ENCODE measurements at regions not wholly inside any gene's neighbourhood (a gene's known extent, or its start where the extent isn't known, plus 50 kb on each side); places are given as distances from the start of the nearest gene placed in this dataset.
"Not testable (repeated sequence)": the region's sequence is repeated elsewhere in the genome, so short reads cannot be mapped to it uniquely, and the experiment has no call there.

DNA sequence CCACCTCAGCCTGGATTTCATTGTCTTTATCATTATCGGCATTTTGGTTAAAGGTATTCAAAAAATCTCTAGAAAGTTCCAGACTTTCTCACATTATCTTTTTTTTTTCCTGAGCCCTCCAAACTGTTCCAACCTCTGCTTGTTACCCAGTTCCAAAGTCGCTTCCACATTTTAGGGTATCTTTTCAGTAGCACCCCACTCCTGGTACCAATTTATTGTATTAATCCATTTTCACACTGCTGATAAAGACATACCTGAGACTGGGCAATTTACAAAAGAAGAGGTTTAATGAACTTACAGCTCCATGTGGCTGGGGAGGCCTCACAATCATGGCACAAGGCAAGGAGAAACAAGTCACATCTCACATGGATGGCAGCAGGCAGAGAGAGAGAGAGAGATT is 145.5 kb upstream of the SSTR1 start:
- DNase-seq (ENCODE audit: low read depth) = not testable (repeated sequence)

DNA sequence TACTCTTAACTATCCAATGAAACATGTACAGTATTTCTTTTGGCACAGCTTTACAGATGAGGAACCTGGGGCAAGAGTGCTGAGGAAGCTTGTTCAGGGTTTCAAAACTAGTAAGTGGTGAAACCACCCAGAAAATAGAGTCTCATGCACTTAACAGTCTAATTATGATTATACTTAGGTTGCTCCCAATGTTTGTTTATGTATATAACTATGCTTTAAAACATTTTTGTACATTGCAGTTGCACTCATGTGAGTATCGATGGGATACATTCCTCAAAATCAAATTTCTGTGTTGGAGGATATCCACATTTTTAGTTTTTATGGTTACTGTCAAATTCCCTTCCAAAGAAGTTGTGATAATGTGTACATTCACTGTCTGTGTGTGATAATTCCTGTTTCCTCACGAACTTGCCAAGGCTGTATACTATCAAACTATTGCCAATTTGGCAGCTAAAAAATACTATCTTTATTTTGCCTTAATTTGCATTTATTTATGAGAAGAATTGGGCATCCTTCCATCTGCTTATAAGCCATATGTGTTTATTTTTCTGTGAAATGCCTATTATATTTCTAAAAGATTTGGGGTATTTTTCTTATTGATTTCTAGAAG is 143.9 kb upstream of the SSTR1 start:
- DNase-seq (ENCODE audit: low read depth) = no peak

DNA sequence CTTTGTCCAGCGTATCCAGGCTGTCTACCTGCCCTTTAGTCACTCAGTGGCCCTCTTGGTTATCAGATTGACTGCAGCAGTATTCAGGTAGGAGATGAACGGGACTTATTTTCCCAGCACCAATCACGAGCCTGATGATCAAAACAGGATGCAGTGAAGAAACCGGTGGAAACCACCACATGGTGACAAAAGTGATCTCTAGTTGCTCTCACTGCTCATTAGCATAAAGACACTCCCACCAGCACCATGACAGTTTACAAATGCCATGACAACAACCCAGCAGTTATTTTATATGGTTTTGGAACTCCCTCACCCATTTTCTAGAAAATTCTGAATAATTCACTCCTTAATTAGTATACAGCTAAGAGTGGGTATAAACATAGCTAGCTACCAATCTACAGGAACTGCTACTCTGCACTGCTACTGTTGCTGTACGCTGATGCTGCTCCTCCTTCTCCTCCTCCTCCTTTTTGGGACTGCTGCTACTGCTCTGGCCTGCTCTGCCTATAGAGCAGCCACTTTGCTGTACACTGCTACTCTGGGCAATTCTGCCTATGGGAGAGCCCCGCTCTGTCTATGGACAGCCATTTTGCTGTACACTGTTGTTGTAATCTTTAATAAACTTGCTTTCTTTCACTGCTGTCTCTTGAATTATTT is 142.5 kb upstream of the SSTR1 start:
- DNase-seq (ENCODE audit: low read depth) = no peak

DNA sequence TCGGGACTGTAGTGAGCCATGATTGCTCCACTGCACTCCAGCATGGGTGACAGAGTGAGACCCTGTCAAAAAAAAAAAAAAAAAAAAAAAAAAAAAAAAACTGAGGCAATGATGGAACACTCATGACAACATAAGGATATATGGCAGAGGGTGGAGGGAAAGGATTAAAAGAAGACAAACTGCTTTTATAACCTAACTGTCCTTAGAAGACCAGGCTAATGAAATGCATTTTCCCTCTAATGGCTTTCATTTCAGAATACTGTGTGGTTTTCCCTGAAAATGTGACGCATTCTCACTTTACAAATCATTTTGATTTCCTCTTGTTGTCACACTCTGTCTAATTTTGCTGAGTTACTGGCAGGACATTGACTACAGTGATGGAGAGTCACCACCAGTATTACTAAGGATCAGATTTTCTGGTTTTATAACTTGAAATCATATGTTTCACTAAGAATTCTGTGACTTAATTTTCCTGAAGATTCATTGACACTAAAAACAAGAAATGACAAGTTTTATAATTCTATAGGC is 137.6 kb upstream of the SSTR1 start:
- DNase-seq (ENCODE audit: low read depth) = no peak

DNA sequence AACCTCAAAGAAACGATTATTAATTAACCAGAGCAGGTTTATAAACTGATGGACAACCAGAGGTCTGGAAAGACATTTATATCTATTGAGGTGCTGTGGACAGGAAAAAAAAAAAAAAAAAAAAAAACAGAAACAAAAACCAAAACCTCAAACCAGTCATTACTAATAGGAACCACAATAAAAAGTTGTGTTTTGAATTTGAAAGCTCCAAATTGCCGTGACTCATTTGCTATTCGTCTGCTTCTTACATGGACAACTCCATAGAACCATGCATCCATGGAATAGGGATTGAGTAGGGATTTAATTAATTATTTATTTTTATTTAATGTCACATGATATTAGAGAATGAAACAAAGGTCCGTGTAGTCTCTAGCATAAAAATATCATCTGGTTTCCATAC is 134.1 kb upstream of the SSTR1 start:
- DNase-seq (ENCODE audit: low read depth) = no peak

DNA sequence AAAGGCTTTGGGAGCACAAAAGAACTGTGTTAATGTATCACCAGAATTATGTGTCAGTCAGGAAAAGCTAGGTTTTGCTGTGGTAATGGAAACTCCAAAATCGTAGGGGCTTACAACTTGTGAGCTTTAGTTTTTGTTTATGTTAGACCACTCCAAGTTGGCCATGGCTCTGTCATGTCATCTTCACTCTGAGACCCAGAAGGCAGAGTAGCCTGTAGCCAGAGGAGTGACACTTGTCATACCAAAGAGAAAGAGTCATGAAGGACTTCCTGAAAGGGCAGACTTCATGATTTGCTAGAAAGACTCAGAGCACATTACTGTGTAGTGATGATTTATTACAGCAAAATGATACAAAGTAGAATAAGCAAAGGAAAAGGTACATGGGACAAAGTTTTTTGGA is 133.6 kb upstream of the SSTR1 start:
- no peak for DNase-seq (ENCODE audit: low read depth)

DNA sequence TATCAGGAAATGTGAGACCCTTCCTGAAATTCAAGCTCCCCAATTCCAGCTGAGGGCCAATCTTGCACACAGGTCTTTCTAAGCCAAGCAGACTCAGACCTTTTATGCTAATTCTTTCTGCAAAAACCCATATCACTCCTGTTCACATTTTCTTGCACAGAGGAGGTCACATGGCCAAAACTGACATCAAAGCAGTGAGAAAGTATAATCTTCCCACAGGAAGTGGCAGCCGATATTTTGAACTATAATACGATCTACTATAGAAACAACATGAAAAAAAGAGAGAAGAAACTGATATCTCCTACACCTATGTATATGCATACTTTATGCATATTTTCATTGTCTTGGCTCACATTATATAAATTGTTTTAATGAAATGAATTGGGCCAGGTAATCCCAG is 132.9 kb upstream of the SSTR1 start:
- no peak for DNase-seq (ENCODE audit: low read depth)

DNA sequence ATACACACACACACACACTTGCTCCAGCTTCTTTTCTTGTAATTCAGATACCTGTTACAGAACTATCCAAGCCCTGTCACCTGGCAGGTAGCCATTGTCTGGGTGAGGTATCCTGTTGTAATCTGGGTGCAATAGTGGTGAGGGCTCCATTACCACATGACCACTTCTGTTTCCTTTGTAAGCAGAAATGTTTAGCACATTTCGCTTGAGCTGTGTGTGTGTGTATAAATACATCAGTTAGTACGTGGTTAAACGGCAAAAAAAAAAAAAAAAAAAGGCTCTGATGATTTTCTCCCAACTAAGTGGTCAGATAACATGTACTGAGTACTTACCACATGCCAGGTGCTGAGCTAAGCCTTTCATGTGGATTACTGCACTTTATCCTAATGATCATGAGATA is 129.3 kb upstream of the SSTR1 start:
- no peak for DNase-seq (ENCODE audit: low read depth)

DNA sequence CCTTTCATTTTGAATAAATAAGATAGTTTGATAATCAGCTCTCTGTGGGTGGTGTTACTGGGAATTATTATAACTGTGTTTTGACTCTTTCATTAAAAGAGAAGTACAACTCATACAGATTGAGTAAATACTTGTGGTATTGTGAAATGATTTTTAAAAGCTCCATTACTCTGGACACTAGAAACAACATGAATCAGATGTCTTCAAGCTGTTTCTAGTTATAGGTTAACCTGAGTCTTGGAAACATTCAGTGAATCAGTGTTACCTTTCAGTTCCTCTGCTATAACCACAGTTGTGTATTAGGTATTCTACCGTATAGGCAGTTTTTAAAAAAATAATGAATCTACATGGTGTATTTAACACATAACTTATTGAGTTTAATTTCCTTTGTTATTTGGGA is 128.4 kb upstream of the SSTR1 start:
- DNase-seq (ENCODE audit: low read depth) = no peak

DNA sequence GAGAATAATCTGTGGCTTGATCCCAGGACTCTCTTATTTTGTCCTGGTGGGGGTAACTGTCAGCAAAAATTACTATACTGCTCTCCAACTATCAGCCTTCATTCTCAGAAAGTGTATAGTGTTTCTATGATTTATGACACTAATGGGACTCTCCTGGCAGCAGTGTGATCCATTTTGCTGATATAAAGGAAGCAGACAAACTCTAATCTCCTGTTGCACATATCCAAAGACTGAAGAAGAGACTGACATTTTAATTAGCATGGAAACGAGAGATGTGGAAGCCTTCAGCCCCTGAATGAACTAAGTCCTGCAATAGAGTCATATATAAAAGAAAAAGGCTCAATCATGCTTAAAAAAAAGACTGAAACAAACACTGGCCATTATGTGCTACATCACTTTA is 127.8 kb upstream of the SSTR1 start:
- no peak for DNase-seq (ENCODE audit: low read depth)

DNA sequence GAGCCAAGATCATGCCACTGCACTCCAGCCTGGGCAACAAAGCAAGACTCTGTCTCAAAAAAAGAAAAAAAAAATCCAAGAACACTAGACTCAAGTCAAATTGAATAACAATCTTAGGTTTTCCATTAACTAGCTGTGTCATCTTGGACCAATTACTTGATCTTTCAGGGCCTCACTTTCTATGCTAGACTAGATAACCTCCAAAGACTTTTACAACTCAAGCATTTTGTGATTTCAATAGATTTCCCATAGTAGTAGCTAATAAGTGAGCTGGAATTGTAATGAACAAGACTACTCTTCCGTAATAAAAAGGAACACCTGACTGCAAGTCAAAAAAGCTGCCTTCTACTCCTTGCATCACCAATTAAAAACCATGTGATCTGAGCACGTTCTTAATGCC is 127.0 kb upstream of the SSTR1 start:
- no peak for DNase-seq (ENCODE audit: low read depth)

DNA sequence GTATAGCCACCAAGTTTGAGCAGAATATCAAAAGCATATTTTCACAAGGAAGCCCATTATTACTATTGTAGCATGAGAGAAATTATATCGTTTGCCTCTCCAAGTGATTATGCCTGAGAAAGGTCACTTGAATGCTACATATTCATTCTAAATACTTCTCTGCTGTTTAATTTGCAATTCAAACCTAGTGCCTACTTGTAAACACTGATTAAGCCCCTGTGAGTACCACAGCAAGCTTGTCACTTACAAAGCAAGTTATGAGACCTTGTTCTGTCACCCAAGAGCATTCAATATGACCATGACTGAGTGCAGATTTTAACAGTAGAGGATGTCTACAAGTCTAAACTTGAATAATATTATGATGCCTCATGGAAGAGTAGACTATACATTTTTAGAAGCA is 124.7 kb upstream of the SSTR1 start:
- DNase-seq (ENCODE audit: low read depth) = no peak

DNA sequence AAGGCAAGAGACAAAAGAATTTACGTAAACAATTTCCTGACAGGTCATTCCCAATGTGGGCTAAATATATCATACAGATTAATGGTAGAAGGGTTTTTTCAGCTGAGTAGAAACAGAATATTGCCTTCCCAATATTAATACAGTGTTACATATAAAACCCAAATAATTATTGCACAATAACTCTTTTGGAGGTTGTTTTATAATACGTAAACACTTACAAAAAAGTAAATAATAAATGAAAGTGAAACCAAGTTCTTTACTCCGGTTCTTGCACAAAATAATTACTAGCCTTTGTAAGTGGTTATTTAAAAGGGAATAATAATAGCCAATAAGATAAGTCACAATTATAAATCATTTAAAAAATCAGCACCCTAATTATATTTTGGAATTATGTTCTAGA is 118.6 kb upstream of the SSTR1 start:
- DNase-seq (ENCODE audit: low read depth) = no peak

DNA sequence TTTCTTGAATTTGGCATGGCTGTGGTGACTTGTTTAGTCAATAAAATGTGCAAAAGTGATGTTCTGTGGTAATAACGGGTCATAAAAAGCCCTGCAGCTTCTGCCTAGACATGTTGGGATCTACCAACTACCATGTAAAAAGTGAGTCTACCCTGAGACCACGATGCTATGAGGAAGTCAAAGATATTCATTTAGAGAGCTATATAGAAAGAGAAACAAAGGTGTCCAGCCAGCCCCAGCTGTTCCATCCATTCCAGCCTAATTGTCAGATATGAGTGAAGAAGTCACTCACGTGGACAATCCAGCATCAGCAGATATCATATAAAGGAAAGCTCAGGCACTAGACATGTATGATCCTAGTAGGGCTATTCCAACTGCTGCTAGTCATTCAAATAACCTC is 117.2 kb upstream of the SSTR1 start:
- no peak for DNase-seq (ENCODE audit: low read depth)

DNA sequence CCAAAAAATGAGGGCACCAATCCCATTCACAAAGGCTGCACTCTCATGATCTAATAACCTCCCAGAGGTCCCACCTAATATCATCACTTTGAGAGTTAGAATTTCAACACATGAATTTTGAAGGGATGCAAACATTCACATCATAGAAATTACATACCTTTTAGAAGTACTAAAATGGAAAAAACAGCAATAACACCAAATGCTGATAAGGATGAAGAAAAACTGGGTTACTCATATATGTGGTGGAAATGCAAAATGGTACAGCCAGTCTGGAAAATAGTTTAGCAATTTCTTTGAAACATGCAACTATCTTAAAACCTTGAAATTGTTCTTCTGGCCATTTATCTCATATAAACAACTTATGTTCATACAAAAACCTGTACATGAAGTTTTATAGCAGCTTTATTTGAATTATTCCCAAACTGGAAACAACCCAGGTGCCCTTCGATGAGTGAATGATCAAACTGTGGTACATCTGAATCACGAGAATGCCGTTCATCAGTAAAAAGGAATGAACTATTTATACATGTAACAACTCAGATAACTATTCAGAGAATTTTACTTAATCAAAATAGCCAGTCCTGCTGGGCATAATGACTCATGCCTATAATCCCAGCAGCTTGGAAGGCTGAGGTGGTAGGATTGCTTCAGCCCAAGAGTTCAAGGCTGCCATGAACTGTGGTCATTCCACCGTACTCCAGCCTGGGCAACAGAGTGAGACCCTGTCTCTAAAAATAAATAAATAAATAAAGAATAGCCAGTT is 109.4 kb upstream of the SSTR1 start:
- DNase-seq (ENCODE audit: low read depth) = peak; percentile 78

DNA sequence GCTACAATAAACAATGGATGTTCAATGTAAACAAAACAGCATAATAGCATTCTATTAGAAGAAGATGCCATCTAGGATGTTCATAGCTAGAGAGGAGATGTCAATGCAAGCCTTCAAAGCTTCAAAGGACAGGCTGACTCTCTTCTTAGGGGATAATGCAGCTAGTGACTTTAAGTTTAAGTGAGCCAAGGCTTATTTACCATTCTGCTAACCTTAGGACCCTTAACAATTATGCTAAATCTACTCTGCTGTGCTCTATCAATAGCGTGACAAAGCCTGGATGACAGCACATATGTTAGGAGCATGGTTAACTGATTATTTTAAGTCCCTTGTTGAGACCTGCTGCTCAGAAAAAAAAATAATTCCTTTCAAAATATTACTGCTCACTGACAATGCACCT is 106.0 kb upstream of the SSTR1 start:
- DNase-seq (ENCODE audit: low read depth) = no peak

DNA sequence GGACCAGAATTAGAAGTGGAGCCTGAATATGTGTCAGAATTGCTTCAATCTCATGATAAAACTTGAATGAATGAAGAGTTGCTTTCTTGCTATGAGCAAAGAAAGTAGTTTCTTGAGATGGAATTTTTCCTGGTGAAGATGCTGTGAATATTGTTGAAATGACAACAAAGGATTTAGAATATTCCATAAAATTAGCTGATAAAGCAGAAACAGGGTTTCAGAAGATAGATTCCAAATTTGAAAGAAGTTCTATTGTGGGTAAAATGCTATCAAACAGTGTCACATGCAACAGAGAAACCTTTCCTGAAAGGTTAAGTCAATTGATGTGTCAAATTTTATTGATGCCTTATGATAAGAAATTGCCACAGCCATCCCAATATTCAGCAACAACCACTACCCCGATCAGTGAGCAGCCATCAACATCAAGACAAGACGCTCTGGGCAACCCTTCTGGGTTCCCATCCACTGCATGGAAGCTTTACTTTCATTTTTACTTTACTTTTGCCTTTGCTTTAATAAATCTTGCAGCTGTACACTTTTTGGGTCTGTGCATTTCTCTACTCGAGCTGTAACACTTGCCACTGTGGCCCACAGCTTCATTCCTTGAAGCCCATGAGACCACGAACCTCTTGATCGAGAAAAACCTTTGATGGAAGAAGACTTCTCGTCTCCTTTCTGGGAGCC is 104.0 kb upstream of the SSTR1 start:
- no peak for DNase-seq (ENCODE audit: low read depth)

DNA sequence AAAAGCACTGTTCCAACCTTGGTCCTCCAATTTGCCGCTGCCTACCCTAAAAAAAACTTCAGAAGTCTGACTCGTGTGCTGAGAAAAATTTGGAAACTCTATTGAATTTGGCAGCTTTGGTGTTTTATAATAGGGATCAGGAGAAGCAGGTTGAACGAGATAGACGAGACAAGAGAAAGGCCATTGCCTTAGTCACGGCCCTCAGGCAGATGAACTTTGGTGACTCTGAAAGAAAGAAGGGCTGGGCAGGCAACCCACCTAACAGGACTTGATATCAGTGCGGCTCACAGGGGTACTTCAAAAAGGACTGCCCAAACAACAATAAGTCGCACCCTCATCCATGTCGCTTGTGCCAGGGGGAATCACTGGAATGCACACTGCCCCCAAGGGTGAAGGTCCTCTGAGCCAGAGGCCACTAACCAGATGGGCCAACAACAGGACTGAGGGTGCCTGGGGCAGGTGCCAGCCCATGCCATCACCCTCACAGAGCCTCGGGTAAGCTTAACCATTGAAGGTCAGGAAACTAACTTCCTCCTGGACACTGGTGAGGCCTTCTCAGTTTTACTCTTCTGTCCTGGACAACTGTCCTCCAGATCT is 102.5 kb upstream of the SSTR1 start:
- DNase-seq (ENCODE audit: low read depth) = no peak

DNA sequence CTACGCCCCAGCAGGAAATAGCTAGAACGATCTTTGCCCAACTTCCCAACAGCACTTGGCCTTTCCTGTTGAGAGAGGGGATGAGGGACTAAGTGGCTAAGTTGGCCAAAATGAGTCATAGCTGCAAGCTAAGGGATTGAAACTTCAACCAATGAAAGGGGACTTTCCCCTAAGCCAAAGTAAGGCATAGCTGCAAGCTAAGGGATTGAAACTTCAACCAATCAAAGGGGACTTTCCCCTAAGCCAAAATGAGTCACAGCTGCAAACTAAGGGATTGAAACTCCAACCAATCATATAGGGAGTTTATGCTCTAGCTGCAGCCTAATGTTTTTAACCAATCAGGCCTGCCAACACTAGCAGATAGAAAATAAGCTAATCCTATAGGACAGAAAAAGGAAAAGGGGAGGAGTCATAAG is 100.5 kb upstream of the SSTR1 start:
- no peak for DNase-seq (ENCODE audit: low read depth)

DNA sequence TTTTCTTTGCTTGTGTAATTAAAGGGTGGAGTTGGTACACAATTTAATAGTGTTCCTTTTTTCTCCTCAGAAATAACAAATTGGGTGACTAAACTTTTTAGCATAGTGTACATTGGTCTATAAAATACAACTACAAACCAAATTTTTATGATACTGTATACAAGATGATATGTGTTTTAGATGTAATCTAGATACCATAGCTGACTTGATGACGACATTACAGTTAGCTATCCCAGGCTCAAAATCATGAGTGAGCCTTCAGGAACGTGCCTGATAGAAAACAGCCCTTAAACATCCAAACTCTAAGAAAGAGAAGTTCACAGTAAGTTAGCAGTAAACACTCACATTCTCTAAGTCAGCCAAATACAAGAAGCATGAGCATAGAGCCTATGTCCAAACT is 99.0 kb upstream of the SSTR1 start:
- DNase-seq (ENCODE audit: low read depth) = no peak

DNA sequence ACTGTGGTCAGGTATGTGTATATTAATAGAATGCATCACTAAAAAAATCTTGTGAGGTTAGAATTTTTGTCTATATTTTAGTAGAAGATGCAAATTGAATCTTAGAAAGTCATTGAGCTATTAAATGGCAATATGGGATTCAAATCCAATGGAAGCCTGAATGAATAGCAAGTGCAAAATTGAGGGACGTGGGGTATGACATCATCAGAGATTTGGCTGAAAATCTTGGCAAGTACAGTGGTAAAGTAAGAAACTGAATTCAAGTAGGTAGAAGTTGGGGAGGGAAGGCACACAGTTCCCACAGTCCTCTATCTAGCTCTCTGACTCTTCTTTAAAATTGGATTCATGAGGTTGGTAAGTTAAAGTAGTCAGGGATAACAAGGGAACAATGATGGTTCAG is 97.4 kb upstream of the SSTR1 start:
- no peak for DNase-seq (ENCODE audit: low read depth)

DNA sequence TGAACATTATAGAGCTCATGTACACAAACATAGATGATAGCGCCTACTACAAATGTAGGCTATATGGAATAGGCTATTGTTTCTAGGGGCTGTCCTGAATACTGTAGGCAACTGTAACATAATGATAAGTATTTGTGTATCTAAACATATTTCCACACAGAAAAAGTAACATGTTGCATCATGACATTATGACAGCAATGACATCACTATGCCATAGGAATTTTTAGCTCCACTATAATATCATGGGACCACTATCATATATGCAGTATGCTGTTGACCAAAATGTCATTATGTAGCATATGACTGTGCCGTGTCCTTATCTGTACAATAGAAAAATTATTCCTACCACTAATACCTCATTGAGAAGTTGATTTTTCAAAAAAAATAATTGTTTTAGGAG is 96.7 kb upstream of the SSTR1 start:
- no peak for DNase-seq (ENCODE audit: low read depth)

Data from HS-27A (cell line).